Middle frontal gyrus (tissue), 1 donor: ENCODE measurements at regions not wholly inside any gene's neighbourhood (a gene's known extent, or its start where the extent isn't known, plus 50 kb on each side); places are given as distances from the start of the nearest gene placed in this dataset.
"Not testable (repeated sequence)": the region's sequence is repeated elsewhere in the genome, so short reads cannot be mapped to it uniquely, and the experiment has no call there.

ENCODE experiments used
- DNase-seq: peaks from one replicate; pipeline ENCODE4 v3.0.0-alpha.2; 2015; ENCODE audit warnings: low spot score; ENCODE audit errors: extremely low spot score

GRCh38 chr21:22260274-22260673 is 1262.1 kb downstream of the NCAM2 start:
- DNase-seq = no peak

GRCh38 chr21:22263890-22264289 is 1265.7 kb downstream of the NCAM2 start:
- DNase-seq = no peak

GRCh38 chr21:22277341-22277740 is 1279.1 kb downstream of the NCAM2 start:
- DNase-seq = no peak

GRCh38 chr21:22278366-22278765 is 1280.2 kb downstream of the NCAM2 start:
- no peak for DNase-seq

- no peak for DNase-seq
Measured at GRCh38 chr21:22280851-22281250, 1282.6 kb downstream of the NCAM2 start.

GRCh38 chr21:22288885-22289499 is 1290.8 kb downstream of the NCAM2 start:
- no peak for DNase-seq

- no peak for DNase-seq
Measured at GRCh38 chr21:22292144-22292543, 1293.9 kb downstream of the NCAM2 start.

- DNase-seq = no peak
Measured at GRCh38 chr21:22297575-22297974, 1299.4 kb downstream of the NCAM2 start.

GRCh38 chr21:22311741-22312462 is 1313.7 kb downstream of the NCAM2 start:
- no peak for DNase-seq

- no peak for DNase-seq
Measured at GRCh38 chr21:22314963-22315362, 1316.8 kb downstream of the NCAM2 start.

- DNase-seq = no peak
Measured at GRCh38 chr21:22319435-22319834, 1321.2 kb downstream of the NCAM2 start.

- DNase-seq = no peak
Measured at GRCh38 chr21:22342889-22343288, 1344.7 kb downstream of the NCAM2 start.

GRCh38 chr21:22343303-22343702 is 1345.1 kb downstream of the NCAM2 start:
- no peak for DNase-seq

GRCh38 chr21:22343721-22344120 is 1345.5 kb downstream of the NCAM2 start:
- DNase-seq = peak; percentile 50

GRCh38 chr21:22345624-22346023 is 1347.4 kb downstream of the NCAM2 start:
- no peak for DNase-seq

GRCh38 chr21:22346576-22346975 is 1348.4 kb downstream of the NCAM2 start:
- DNase-seq = no peak

- DNase-seq = no peak
Measured at GRCh38 chr21:22351076-22351475, 1352.9 kb downstream of the NCAM2 start.

GRCh38 chr21:22352088-22352487 is 1353.9 kb downstream of the NCAM2 start:
- no peak for DNase-seq

GRCh38 chr21:22355949-22356348 is 1357.7 kb downstream of the NCAM2 start:
- no peak for DNase-seq

- DNase-seq = no peak
Measured at GRCh38 chr21:22356663-22357062, 1358.5 kb downstream of the NCAM2 start.

- not testable (repeated sequence) for DNase-seq
Measured at GRCh38 chr21:22359599-22359998, 1361.4 kb downstream of the NCAM2 start.

- DNase-seq = no peak
Measured at GRCh38 chr21:22363504-22363903, 1365.3 kb downstream of the NCAM2 start.

GRCh38 chr21:22364163-22364562 is 1366.0 kb downstream of the NCAM2 start:
- DNase-seq = no peak
